ENCODE measurements at regions not wholly inside any gene's neighbourhood (a gene's known extent, or its start where the extent isn't known, plus 50 kb on each side); places are given as distances from the start of the nearest gene placed in this dataset.

DNA sequence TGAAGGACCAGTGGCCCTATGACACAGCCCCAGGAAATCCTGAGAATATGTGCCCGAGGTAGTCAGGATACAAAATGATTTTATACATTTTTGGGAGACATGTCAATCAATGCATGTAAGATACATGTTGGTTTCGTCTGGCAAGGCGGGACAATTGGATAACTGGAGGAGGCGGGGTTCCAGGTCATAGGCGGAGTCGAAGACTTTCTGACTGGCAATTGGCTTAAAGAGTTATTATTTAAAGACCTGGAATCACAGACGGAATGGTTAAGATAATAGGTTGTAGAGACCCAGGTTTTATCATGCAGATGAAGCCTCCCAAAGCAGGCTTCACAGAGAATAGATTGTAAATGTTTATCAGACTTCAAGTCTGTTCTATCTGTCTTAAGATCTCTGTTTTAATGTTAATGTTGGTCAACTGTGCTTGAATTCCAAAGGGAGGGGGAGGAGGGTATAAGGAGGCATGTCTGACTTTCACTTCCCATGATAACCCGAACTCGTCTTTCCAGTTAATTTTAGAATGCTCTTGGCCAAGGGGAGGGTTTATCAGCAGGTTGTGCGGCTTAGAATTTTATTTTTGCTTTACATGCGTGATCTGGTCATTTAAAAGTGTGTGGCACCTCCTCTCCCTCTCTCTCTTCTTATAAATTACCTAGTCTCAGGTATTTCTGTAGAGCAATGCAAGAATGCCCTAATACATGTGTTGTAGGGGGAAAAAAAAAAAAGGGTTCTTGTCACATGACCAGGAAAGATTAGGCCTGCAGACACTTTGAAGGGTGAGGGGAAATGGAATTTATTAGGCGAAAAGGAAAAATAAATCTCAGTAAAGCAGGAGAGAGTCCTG is 230.7 kb downstream of the NFATC2 start:
- H3K27me3 Mint-ChIP-seq, result peaks cover 32% of the 10 kb centered on the region
- H3K4me3 Mint-ChIP-seq, result no peak overlapping the region
- H3K9me3 Mint-ChIP-seq, result peaks cover 5 to 16% of the 10 kb centered on the region in 2 donors
- H3K27ac Mint-ChIP-seq, result no peak overlapping the region
- DNase-seq (no peak), ATAC-seq (no peak)
- H3K4me1 Mint-ChIP-seq, result no peaks in the 10 kb centered on the region

GRCh38 chr20:51310216-51310615 is 232.3 kb downstream of the NFATC2 start:
- no peak for DNase-seq
- no peak for ATAC-seq
- H3K27ac Mint-ChIP-seq, result no peak overlapping the region
- no peak overlapping the region for H3K4me3 Mint-ChIP-seq
- H3K9me3 Mint-ChIP-seq, result peaks cover 0 to 3% of the 10 kb centered on the region in 2 donors
- peaks cover 32% of the 10 kb centered on the region for H3K27me3 Mint-ChIP-seq
- no peaks in the 10 kb centered on the region for H3K4me1 Mint-ChIP-seq

DNA sequence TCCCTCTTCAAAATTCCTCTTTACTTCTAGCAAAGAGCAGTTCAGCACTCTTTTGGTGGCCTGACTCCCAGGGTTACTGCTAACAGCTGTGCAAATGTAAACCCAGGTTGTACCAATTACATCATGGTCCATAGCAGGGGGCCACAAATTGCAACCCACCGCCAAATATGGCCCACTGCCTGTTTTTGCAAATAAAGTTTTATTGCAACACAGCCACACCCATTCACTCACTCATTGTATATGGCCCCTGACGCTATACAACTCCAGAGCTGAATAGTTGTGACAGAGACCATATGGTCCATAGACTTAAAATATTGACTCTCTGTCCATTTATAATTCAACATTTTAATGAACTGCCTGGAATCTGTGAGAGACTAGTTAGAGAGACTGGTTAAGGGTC is 233.4 kb downstream of the NFATC2 start:
- ATAC-seq, result no peak
- H3K4me3 Mint-ChIP-seq, result no peak overlapping the region
- peaks cover 32% of the 10 kb centered on the region for H3K27me3 Mint-ChIP-seq

DNA sequence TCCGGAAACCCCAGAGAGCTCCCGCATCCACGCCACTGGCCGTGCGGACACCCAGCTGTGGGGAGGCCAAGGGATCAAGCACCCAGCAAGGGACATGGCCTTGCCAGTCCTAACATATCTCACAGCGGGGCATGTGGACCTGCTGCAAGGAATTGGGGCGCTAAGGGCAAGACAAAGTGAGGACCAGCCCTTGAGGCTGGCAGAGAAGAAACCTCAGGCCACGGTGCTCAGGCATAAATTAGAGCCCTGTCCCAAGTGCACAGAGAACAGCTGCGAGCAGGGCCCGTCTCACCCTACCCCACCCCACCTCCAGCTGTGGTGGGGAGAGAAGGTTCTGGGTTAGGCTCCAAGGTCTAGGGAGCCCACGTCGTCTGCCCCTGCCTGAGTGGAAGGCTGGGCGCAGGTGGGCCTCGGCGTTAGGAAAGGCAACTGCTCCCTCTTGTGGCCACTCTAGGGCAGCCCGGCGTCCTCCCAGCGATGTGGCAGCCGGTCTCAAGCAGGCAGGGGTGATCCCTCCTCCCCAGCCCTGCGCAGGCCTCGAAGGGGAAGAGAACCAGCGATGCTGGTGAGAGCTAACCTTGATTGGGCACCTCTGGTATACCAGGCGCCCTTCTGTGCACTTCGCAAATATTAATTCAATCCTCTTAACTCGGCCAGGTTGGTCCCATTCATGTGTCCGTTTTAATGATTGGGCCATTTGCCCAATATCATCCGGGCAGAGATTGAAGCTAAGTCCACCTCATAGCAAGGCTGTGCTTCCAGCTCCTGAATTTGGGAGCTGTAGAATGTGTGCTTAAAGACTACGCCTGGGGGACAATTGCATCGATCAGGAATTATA is 235.8 kb downstream of the NFATC2 start:
- no peak overlapping the region for H3K4me3 Mint-ChIP-seq
- peak; percentile 70 to 75 for DNase-seq
- H3K27ac Mint-ChIP-seq, result no peak overlapping the region
- H3K9me3 Mint-ChIP-seq, result peaks cover 0 to 6% of the 10 kb centered on the region in 2 donors
- peaks cover 25% of the 10 kb centered on the region for H3K27me3 Mint-ChIP-seq
- peak; percentile 95 for ATAC-seq
- no peaks in the 10 kb centered on the region for H3K4me1 Mint-ChIP-seq

More for the DNA sequence above, 233.4 kb downstream of the NFATC2 start:
- Mint-ChIP-seq H3K9me3 (peaks cover 0 to 3% of the 10 kb centered on the region in 2 donors), H3K4me1 (no peaks in the 10 kb centered on the region), H3K27ac (no peak overlapping the region)
- DNase-seq, result no peak

GRCh38 chr20:51306081-51306480 is 236.4 kb downstream of the NFATC2 start:
- Mint-ChIP-seq H3K27me3 (peaks cover 18% of the 10 kb centered on the region), H3K9me3 (peaks cover 0 to 6% of the 10 kb centered on the region in 2 donors), H3K27ac (no peak overlapping the region), H3K4me3 (no peak overlapping the region), H3K4me1 (no peaks in the 10 kb centered on the region)
- no peak for DNase-seq
- ATAC-seq, result no peak

GRCh38 chr20:51305316-51306052 is 237.0 kb downstream of the NFATC2 start:
- Mint-ChIP-seq H3K27ac (no peak overlapping the region), H3K27me3 (peaks cover 12% of the 10 kb centered on the region), H3K4me1 (no peaks in the 10 kb centered on the region), H3K9me3 (peaks cover 0 to 6% of the 10 kb centered on the region in 2 donors), H3K4me3 (no peak overlapping the region)
- DNase-seq, result no peak
- no peak for ATAC-seq

DNA sequence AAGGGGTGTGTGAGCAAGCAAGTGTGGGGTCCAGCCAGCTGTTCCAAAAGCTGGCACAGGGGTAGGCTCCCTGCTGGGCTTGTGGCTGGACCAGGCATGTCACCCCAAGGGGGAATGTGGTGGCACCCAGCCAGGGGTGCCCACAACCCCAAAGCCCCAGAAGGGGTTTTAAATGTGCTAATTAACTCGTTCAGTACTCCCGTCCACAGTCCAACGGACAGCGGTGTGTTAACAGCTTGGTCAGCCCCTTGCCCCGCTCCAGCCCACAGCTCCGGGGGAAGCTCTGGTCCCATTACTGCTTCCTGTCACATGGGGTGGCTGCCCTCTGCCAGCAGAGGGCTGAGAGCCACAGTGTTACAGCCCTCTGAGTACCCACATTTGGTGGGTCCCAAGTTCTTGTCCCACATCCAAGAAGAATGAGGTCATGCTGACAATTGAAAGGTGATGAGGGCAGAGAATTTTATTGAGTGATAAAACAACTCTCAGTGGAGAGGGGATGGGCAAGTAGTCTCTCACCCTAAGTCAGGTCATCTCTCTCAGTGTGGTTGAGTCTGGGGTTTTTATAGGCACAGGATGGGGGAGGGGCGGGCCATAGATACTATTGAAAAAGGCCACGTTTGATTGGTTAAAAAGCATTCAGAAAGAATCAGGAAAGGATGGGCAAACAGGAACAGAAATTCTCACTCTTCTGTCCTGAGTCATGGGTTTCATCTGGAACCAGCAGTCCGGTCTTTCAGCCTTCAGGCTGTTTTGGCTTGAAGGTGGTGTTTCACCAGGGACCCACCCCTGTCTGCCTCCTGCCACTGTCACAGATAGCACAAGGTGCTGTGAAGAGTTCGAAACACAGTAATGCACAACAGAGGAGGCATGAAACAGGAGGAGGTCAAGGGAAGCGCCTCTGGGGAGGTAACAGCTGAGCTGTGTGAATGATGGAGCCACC is 238.5 kb downstream of the NFATC2 start:
- peaks cover 0 to 6% of the 10 kb centered on the region in 2 donors for H3K9me3 Mint-ChIP-seq
- H3K27ac Mint-ChIP-seq, result peak overlapping the region in 1 of 2 donors; percentile 4
- no peak overlapping the region for H3K4me3 Mint-ChIP-seq
- no peaks in the 10 kb centered on the region for H3K4me1 Mint-ChIP-seq
- ATAC-seq (no peak), DNase-seq (no peak)
- peaks cover 7% of the 10 kb centered on the region for H3K27me3 Mint-ChIP-seq

DNA sequence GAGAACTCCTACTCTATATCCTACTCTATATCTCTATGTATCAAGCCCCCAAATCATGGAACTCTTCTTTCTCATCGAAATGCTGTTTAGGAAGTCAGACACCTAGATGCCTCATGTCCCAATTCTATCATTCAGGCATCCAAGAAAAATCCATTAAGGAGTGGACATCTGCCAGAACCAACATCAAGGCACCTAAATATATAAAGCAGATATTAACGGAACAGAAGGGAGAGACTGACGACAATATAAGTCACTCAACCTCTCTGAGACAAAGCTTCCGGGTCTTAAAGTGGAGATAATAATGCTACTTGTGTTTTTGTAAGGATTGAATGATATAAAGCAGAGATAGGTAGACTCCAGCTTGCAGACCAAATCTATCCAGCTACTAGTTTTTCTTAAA is 241.5 kb downstream of the NFATC2 start:
- Mint-ChIP-seq H3K27ac (no peak overlapping the region), H3K27me3 (peaks cover 1% of the 10 kb centered on the region), H3K9me3 (peaks cover 0 to 6% of the 10 kb centered on the region in 2 donors), H3K4me1 (no peaks in the 10 kb centered on the region), H3K4me3 (no peak overlapping the region)
- DNase-seq (no peak), ATAC-seq (no peak)

GRCh38 chr20:51300104-51300503 is 242.4 kb downstream of the NFATC2 start:
- no peak for ATAC-seq
- DNase-seq, result no peak
- Mint-ChIP-seq H3K4me1 (no peaks in the 10 kb centered on the region), H3K27me3 (peaks cover 6% of the 10 kb centered on the region), H3K9me3 (peaks cover 0 to 6% of the 10 kb centered on the region in 2 donors), H3K27ac (no peak overlapping the region), H3K4me3 (no peak overlapping the region)

- no peak for ATAC-seq
- H3K27me3 Mint-ChIP-seq, result peaks cover 11% of the 10 kb centered on the region
- H3K27ac Mint-ChIP-seq, result no peak overlapping the region
- DNase-seq, result no peak
- H3K9me3 Mint-ChIP-seq, result peaks cover 0 to 6% of the 10 kb centered on the region in 2 donors
- no peaks in the 10 kb centered on the region for H3K4me1 Mint-ChIP-seq
- H3K4me3 Mint-ChIP-seq, result no peak overlapping the region
Observed at GRCh38 chr20:51299413-51299812, 243.1 kb downstream of the NFATC2 start.

- no peak for DNase-seq
- Mint-ChIP-seq H3K4me1 (no peaks in the 10 kb centered on the region), H3K27me3 (peaks cover 16% of the 10 kb centered on the region), H3K4me3 (no peak overlapping the region), H3K9me3 (peaks cover 0 to 2% of the 10 kb centered on the region in 2 donors), H3K27ac (no peak overlapping the region)
- no peak for ATAC-seq
Observed at GRCh38 chr20:51298141-51298749, 244.3 kb downstream of the NFATC2 start.

GRCh38 chr20:51287628-51288413 is 254.7 kb downstream of the NFATC2 start:
- H3K4me1 Mint-ChIP-seq, result no peaks in the 10 kb centered on the region

GRCh38 chr20:51286758-51287157 is 255.8 kb downstream of the NFATC2 start:
- no peaks in the 10 kb centered on the region for H3K27me3 Mint-ChIP-seq

More at GRCh38 chr20:51287628-51288413, 254.7 kb downstream of the NFATC2 start:
- Mint-ChIP-seq H3K27me3 (peaks cover 6% of the 10 kb centered on the region), H3K27ac (peak overlapping the region in 1 of 2 donors; percentile 72), H3K4me3 (no peak overlapping the region), H3K9me3 (peaks cover 0 to 4% of the 10 kb centered on the region in 2 donors)
- ATAC-seq, result no peak
- no peak for DNase-seq

More at GRCh38 chr20:51286758-51287157, 255.8 kb downstream of the NFATC2 start:
- Mint-ChIP-seq H3K9me3 (no peaks in the 10 kb centered on the region), H3K4me3 (no peak overlapping the region), H3K4me1 (no peaks in the 10 kb centered on the region), H3K27ac (no peak overlapping the region)
- DNase-seq (no peak), ATAC-seq (no peak)
